ENCODE measurements at regions not wholly inside any gene's neighbourhood (a gene's known extent, or its start where the extent isn't known, plus 50 kb on each side); places are given as distances from the start of the nearest gene placed in this dataset.

- peaks cover 18% of the 10 kb centered on the region for H3K4me1 ChIP-seq
- no peaks in the 10 kb centered on the region for H3K36me3 ChIP-seq
- H3K4me3 ChIP-seq: no peak overlapping the region
- no peaks in the 10 kb centered on the region for H3K27me3 ChIP-seq
- DNase-seq (ENCODE audit: extremely low spot score in 2 of 2): no peak
- intact Hi-C loops (cut with DNase I): no loop called here
- H3K9me3 ChIP-seq: no peaks in the 10 kb centered on the region
- TF ChIP-seq CTCF (IDR thresholded peaks at IDR 0.05): no peak
- no peak for TF ChIP-seq POLR2A (IDR thresholded peaks at IDR 0.05)
- no peak for TF ChIP-seq POLR2AphosphoS5 (IDR thresholded peaks at IDR 0.05; ENCODE audit: insufficient read depth in 1 of 2, low read depth in 1 of 2)
- H3K27ac ChIP-seq: no peak overlapping the region
These were observed 76.0 kb downstream of the FAT4 start for GRCh38 chr4:125390727-125391126.

GRCh38 chr4:125392694-125393093 is 77.9 kb downstream of the FAT4 start:
- no peaks in the 10 kb centered on the region for H3K36me3 ChIP-seq
- H3K27ac ChIP-seq: no peak overlapping the region
- H3K27me3 ChIP-seq: no peaks in the 10 kb centered on the region
- peaks cover 23% of the 10 kb centered on the region for H3K4me1 ChIP-seq
- DNase-seq (ENCODE audit: extremely low spot score in 2 of 2): no peak
- intact Hi-C loops (cut with DNase I): no loop called here
- TF ChIP-seq POLR2AphosphoS5 (IDR thresholded peaks at IDR 0.05; ENCODE audit: insufficient read depth in 1 of 2, low read depth in 1 of 2): no peak
- no peak for TF ChIP-seq POLR2A (IDR thresholded peaks at IDR 0.05)
- TF ChIP-seq CTCF (IDR thresholded peaks at IDR 0.05): no peak
- no peak overlapping the region for H3K4me3 ChIP-seq
- no peaks in the 10 kb centered on the region for H3K9me3 ChIP-seq

GRCh38 chr4:125393825-125394224 is 79.1 kb downstream of the FAT4 start:
- no peaks in the 10 kb centered on the region for H3K27me3 ChIP-seq
- H3K27ac ChIP-seq: no peak overlapping the region
- no peak for TF ChIP-seq POLR2AphosphoS5 (IDR thresholded peaks at IDR 0.05; ENCODE audit: insufficient read depth in 1 of 2, low read depth in 1 of 2)
- no peak for TF ChIP-seq CTCF (IDR thresholded peaks at IDR 0.05)
- TF ChIP-seq POLR2A (IDR thresholded peaks at IDR 0.05): no peak
- H3K4me3 ChIP-seq: no peak overlapping the region
- H3K4me1 ChIP-seq: peaks cover 33% of the 10 kb centered on the region
- H3K9me3 ChIP-seq: no peaks in the 10 kb centered on the region
- no peak for DNase-seq (ENCODE audit: extremely low spot score in 2 of 2)
- intact Hi-C loops (cut with DNase I): no loop called here
- H3K36me3 ChIP-seq: no peaks in the 10 kb centered on the region

GRCh38 chr4:125397226-125397625 is 82.5 kb downstream of the FAT4 start:
- no peak for DNase-seq (ENCODE audit: extremely low spot score in 2 of 2)
- no peak overlapping the region for H3K4me3 ChIP-seq
- no peaks in the 10 kb centered on the region for H3K36me3 ChIP-seq
- no peak overlapping the region for H3K27ac ChIP-seq
- H3K27me3 ChIP-seq: no peaks in the 10 kb centered on the region
- no peaks in the 10 kb centered on the region for H3K9me3 ChIP-seq
- intact Hi-C loops (cut with DNase I): no loop called here
- TF ChIP-seq POLR2A (IDR thresholded peaks at IDR 0.05): no peak
- no peak for TF ChIP-seq POLR2AphosphoS5 (IDR thresholded peaks at IDR 0.05; ENCODE audit: insufficient read depth in 1 of 2, low read depth in 1 of 2)
- TF ChIP-seq CTCF (IDR thresholded peaks at IDR 0.05): no peak
- H3K4me1 ChIP-seq: peaks cover 18% of the 10 kb centered on the region

- H3K27ac ChIP-seq: no peak overlapping the region
- no peak overlapping the region for H3K4me3 ChIP-seq
- DNase-seq (ENCODE audit: extremely low spot score in 2 of 2): no peak
- H3K4me1 ChIP-seq: peaks cover 18% of the 10 kb centered on the region
- H3K36me3 ChIP-seq: no peaks in the 10 kb centered on the region
- H3K9me3 ChIP-seq: no peaks in the 10 kb centered on the region
- TF ChIP-seq POLR2A (IDR thresholded peaks at IDR 0.05) (no peak), CTCF (IDR thresholded peaks at IDR 0.05) (no peak), POLR2AphosphoS5 (IDR thresholded peaks at IDR 0.05; ENCODE audit: insufficient read depth in 1 of 2, low read depth in 1 of 2) (no peak)
- no peaks in the 10 kb centered on the region for H3K27me3 ChIP-seq
- intact Hi-C loops (cut with DNase I): no loop called here
These were observed 83.7 kb downstream of the FAT4 start for GRCh38 chr4:125398263-125399002.
